ENCODE measurements at regions not wholly inside any gene's neighbourhood (a gene's known extent, or its start where the extent isn't known, plus 50 kb on each side); places are given as distances from the start of the nearest gene placed in this dataset.

GRCh38 chr3:7953449-7954014 is 548.1 kb upstream of the LMCD1 start:
- no peak overlapping the region for H3K27ac ChIP-seq (ENCODE audit: low read depth in 2 of 2, low read length in 2 of 2)
- DNase-seq (no peak), FAIRE-seq (no peak)
- no peaks in the 10 kb centered on the region for H3K36me3 ChIP-seq (ENCODE audit: control insufficient read depth in 2 of 3, insufficient read depth in 3 of 3, low read length in 3 of 3)
- H3K9ac ChIP-seq (ENCODE audit: low read length in 3 of 3): no peak overlapping the region
- H3K4me3 ChIP-seq (ENCODE audit: low read length in 3 of 3): no peak overlapping the region
- no peaks in the 10 kb centered on the region for H3K9me3 ChIP-seq (ENCODE audit: control insufficient read depth in 2 of 3, insufficient read depth in 1 of 3, low read length in 3 of 3)
- intact Hi-C loops (cut with DNase I): no loop called here
- no peaks in the 10 kb centered on the region for H3K27me3 ChIP-seq (ENCODE audit: control insufficient read depth, insufficient read depth, low read length)
- no peaks in the 10 kb centered on the region for H3K4me1 ChIP-seq (ENCODE audit: control insufficient read depth in 2 of 3, insufficient read depth in 2 of 3, low read depth in 1 of 3, low read length in 3 of 3)
- TF ChIP-seq, protein P1, sequence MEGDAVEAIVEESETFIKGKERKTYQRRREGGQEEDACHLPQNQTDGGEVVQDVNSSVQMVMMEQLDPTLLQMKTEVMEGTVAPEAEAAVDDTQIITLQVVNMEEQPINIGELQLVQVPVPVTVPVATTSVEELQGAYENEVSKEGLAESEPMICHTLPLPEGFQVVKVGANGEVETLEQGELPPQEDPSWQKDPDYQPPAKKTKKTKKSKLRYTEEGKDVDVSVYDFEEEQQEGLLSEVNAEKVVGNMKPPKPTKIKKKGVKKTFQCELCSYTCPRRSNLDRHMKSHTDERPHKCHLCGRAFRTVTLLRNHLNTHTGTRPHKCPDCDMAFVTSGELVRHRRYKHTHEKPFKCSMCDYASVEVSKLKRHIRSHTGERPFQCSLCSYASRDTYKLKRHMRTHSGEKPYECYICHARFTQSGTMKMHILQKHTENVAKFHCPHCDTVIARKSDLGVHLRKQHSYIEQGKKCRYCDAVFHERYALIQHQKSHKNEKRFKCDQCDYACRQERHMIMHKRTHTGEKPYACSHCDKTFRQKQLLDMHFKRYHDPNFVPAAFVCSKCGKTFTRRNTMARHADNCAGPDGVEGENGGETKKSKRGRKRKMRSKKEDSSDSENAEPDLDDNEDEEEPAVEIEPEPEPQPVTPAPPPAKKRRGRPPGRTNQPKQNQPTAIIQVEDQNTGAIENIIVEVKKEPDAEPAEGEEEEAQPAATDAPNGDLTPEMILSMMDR (IDR thresholded peaks at IDR 0.05; ENCODE audit: borderline replicate concordance, extremely low read depth, insufficient read depth): no peak

DNA sequence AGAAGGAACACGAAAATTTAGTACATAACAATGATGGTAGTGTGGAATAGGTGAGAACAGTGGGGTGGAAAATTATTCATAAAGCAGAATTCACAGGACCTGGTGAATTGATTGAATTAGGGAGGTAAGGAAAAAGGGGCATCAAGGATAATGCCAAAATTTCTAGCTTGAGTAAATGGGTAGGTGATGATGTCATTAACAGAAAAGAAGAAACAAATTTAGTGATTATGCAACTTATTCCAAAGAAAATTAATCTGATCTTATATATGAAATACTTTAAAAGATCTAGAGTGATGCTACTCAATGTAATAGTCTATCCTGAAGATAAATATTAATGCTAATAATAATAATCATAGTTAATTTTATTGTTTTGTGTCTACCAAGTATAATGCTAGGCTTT is 544.6 kb upstream of the LMCD1 start:
- intact Hi-C loops (cut with DNase I): no loop called here
- no peaks in the 10 kb centered on the region for H3K4me1 ChIP-seq (ENCODE audit: control insufficient read depth in 2 of 3, insufficient read depth in 2 of 3, low read depth in 1 of 3, low read length in 3 of 3)
- H3K9me3 ChIP-seq (ENCODE audit: control insufficient read depth in 2 of 3, insufficient read depth in 1 of 3, low read length in 3 of 3): no peaks in the 10 kb centered on the region
- no peaks in the 10 kb centered on the region for H3K27me3 ChIP-seq (ENCODE audit: control insufficient read depth, insufficient read depth, low read length)
- DNase-seq (no peak), FAIRE-seq (no peak)
- no peak overlapping the region for H3K4me3 ChIP-seq (ENCODE audit: low read length in 3 of 3)
- TF ChIP-seq, protein P1 (IDR thresholded peaks at IDR 0.05; ENCODE audit: borderline replicate concordance, extremely low read depth, insufficient read depth): no peak
- H3K27ac ChIP-seq (ENCODE audit: low read depth in 2 of 2, low read length in 2 of 2): no peak overlapping the region
- H3K36me3 ChIP-seq (ENCODE audit: control insufficient read depth in 2 of 3, insufficient read depth in 3 of 3, low read length in 3 of 3): no peaks in the 10 kb centered on the region
- H3K9ac ChIP-seq (ENCODE audit: low read length in 3 of 3): no peak overlapping the region

DNA sequence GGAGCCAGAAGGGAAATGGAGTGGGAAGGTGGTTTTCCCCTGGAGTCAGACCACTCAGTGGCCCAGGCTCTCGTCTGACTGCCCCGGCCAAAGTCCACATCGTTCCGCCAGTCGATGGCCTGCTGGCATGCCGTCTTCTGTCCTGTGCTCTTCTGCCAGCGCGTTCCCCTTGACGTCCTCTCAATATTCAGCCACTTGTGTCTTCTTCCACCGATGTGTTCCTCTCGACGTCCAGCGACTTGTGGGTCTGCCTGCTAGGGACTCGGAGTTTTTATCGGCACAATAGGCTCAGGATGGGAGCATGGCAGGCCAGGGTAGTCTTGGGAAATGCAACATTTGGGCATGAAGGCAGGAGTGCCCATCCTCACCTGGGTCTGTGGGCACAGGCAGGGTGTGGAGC is 542.5 kb upstream of the LMCD1 start:
- Histone ChIP-seq H3K9ac (ENCODE audit: low read length in 3 of 3) (no peak overlapping the region), H3K4me3 (ENCODE audit: low read length in 3 of 3) (no peak overlapping the region), H3K9me3 (ENCODE audit: control insufficient read depth in 2 of 3, insufficient read depth in 1 of 3, low read length in 3 of 3) (no peaks in the 10 kb centered on the region), H3K27ac (ENCODE audit: low read depth in 2 of 2, low read length in 2 of 2) (no peak overlapping the region), H3K27me3 (ENCODE audit: control insufficient read depth, insufficient read depth, low read length) (no peaks in the 10 kb centered on the region), H3K36me3 (ENCODE audit: control insufficient read depth in 2 of 3, insufficient read depth in 3 of 3, low read length in 3 of 3) (no peaks in the 10 kb centered on the region), H3K4me1 (ENCODE audit: control insufficient read depth in 2 of 3, insufficient read depth in 2 of 3, low read depth in 1 of 3, low read length in 3 of 3) (no peaks in the 10 kb centered on the region)
- FAIRE-seq (no peak), DNase-seq (peak in 1 of 5 donors; percentile 59)
- TF ChIP-seq, protein P1 (IDR thresholded peaks at IDR 0.05; ENCODE audit: borderline replicate concordance, extremely low read depth, insufficient read depth): no peak
- intact Hi-C loops (cut with DNase I): no loop called here

GRCh38 chr3:7960601-7961000 is 541.0 kb upstream of the LMCD1 start:
- FAIRE-seq: no peak
- TF ChIP-seq, protein P1 (IDR thresholded peaks at IDR 0.05; ENCODE audit: borderline replicate concordance, extremely low read depth, insufficient read depth): no peak
- Histone ChIP-seq H3K4me1 (ENCODE audit: control insufficient read depth in 2 of 3, insufficient read depth in 2 of 3, low read depth in 1 of 3, low read length in 3 of 3) (no peaks in the 10 kb centered on the region), H3K27me3 (ENCODE audit: control insufficient read depth, insufficient read depth, low read length) (no peaks in the 10 kb centered on the region), H3K36me3 (ENCODE audit: control insufficient read depth in 2 of 3, insufficient read depth in 3 of 3, low read length in 3 of 3) (no peaks in the 10 kb centered on the region), H3K9ac (ENCODE audit: low read length in 3 of 3) (no peak overlapping the region), H3K27ac (ENCODE audit: low read depth in 2 of 2, low read length in 2 of 2) (no peak overlapping the region), H3K9me3 (ENCODE audit: control insufficient read depth in 2 of 3, insufficient read depth in 1 of 3, low read length in 3 of 3) (no peaks in the 10 kb centered on the region), H3K4me3 (ENCODE audit: low read length in 3 of 3) (no peak overlapping the region)
- DNase-seq: no peak
- intact Hi-C loops (cut with DNase I): no loop called here

Measured in kidney (tissue), 13 donors.